ENCODE measurements at regions not wholly inside any gene's neighbourhood (a gene's known extent, or its start where the extent isn't known, plus 50 kb on each side); places are given as distances from the start of the nearest gene placed in this dataset.
"Not testable (repeated sequence)": the region's sequence is repeated elsewhere in the genome, so short reads cannot be mapped to it uniquely, and the experiment has no call there.

DNA sequence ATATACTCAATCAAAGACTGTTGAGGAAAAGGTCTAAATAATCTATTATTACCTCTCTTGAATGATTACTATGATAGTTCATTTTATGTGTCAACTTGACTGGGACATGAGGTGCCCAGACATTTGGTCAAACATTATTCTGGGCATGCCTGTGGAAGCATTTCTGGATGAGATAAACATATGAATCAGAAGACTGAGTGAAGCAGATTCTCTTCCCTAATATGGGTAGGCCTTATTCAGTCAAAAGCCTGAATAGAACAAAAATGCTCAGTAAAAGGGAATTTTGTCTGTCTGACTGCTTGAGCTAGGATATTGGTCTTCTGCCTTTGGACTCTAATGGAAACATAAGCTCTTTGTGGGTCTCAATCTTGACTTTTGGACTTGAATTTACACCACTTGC lies 73.3 kb upstream of the SOX13 start:
- DNase-seq, result no peak

DNA sequence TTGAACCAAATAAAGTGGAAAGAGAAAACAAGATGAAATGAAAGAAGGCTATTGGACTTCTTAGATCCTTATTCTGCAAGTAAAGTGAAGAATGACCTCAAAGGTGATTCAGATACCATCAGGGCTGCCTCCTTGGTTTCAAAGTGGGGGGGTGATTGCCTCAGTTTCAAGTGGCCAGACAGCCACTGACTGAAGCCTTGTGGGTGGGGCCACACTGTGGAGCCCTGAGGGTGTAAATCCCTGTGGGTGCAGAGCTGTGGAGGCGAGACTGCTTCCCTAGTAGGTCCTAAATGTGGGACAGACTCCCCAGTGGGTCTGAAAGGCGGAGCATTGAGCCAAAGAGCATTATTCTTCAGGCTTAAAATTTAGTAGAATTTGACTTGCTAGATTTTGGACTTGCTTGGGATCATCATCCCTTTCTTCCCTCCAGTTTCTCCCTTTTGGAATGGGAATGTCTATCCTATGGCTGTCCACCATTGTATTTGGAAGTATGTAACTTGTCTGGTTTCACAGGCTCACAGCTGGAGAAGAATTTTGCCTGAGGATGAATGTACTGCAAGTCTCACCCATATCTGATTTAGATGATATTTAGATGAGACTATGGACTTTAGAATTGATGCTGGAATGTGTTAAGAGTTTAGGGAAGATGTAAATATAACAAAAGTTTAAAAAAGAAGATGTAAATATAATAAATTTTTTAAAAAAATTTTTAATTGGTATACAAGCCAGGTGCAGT lies 71.6 kb upstream of the SOX13 start:
- DNase-seq, result no peak

DNA sequence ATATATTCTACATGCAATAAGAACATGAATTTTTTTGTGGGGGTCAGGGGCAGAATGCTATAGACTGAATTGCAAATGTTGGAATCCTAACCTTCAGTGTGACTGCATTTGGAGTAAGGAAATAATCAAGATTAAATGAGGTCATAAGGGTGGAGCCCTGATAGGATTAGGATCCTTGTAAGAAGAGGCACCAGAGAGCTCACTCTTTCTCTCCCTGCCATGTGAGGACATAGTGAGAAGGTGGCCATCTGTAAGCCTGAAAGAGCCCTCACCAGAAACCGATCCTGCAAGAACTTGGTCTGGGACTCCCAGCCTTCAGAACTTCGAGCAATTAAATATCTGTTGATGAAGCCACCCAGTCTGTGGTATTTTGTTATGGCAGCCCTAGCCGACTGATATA lies 70.3 kb upstream of the SOX13 start:
- DNase-seq, result no peak

DNA sequence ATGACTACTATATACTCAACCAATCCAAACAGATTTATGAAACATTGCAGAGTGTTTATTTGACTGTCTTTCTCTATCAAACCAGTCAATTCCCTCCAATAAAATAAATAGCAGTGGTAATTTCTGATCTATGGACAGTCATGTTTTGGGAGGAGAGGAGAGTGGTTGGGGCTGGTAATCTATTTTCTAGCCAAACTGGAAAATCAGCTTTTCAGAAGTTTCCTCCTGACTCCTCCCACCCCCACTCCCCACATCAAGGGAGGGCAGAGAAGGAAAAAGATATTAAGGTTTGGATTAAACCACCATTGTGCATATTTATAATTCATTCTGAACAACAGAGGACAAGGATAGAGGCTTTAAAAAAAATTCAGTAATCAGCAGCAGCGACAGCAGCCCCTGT lies 69.4 kb upstream of the SOX13 start:
- DNase-seq, result no peak

DNA sequence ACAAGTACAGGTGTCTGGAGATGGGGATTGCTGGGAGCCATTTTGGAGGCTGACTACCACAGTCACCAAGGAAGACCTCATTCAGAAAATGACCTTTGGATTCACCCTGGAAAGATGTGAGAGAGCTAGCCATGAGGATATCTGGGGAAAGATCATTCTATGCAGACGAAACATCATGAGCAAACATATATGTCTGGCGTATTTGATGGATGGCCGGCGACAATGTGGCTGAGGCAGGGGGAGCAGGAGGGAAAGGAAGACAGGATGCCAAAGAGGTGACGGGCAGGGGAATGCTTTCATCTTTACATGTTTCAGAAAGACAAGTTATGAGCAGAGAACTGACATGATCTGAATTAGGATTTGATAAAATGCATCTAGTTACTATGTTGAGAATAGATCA lies 61.5 kb upstream of the SOX13 start:
- DNase-seq, result no peak

DNA sequence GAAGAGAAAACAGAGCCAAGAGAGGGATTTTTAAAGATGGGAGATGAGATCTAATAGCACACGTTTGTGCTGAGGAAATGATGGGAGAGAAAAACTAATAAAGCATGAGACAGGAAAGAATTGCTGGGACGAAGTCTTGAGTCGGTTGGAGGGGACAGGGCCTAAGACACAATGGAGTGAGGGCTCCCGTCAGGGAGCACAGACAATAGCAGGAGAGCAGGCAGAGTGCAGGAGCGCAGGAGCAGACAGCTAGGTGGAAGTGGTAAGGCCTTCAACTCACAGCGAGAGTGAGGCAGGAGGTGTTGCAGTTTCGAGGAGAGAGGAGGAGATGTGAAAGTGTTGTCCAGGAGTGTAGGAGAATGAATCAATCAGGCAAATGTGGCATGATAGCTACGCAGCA lies 59.9 kb upstream of the SOX13 start:
- DNase-seq, result no peak

DNA sequence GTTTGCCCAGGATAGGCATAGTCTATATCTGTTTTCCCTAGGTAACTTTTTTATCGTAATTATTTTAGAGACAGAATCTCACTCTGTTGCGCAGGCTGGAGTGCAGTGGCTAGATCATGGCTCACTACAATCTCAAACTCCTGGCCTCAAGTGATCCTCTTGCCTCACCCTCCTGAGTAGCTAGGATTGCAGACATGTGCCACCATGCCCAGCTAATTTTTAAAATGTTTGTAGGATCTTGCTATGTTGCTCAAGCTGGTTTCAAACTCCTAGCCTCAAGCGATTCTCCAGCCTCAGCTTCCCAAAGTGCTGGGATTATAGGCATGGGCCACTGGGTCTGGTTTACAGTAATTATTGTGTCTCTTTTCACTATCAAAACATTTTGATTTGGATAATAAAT lies 58.6 kb upstream of the SOX13 start:
- no peak for DNase-seq

DNA sequence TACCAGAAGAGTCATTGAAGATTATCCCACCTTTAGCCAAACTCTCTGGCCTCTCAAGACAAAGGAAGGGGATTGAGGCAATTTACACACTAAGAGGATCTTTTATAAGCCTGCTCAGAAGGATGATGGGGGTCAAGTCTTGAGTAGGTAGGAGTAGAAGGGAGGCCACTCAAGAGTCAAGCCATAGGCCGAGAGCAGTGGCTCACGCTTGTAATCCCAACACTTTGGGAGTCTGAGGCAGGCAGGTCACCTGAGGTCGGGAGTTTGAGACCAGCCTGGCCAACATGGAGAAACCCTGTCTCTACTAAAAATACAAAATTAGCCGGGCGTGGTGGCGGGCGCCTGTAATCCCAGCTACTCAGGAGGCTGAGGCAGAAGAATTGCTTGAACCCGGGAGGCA lies 58.0 kb upstream of the SOX13 start:
- not testable (repeated sequence) for DNase-seq

DNA sequence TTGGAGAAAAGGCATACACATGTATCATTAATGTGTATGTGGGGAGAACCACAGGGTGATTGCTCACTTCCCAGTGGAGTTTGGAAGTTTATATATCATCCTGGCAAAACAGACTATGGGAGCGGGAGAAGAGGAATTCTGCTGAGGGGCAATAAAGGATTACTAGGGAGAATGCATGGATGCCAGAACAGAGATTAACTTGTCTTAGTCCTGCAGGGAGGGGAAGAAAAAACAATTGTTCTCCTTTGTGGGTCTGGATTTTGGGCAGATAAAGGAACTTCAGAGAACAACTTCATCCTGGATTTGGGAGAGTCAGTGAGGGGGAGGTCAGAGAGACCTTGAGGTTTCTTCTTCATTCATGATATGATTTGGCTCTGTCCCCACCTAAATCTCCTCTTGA lies 55.9 kb upstream of the SOX13 start:
- no peak for DNase-seq

DNA sequence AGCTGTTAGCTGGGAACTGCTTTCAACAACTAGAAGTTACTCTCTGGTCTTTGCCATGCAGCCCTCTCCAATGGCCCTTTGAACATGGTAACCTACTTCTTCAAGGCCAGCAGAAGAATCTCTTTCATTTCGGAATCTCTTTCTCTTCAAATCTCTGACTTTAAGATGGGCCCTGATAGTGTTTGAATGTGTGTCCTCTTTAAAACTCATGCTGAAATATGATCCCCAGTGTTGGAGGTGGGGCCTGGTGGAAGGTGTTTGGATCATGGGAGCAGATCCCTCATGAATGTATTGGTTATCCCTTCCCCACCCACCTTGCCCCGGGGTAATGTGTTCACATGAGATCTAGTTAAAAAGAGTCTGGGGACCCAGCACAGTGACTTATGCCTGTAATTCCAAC lies 54.5 kb upstream of the SOX13 start:
- DNase-seq, result no peak

Measured in NCI-H1930 (cell line).